HG03139 (cell line): ENCODE measurements at regions not wholly inside any gene's neighbourhood (a gene's known extent, or its start where the extent isn't known, plus 50 kb on each side); places are given as distances from the start of the nearest gene placed in this dataset.

ENCODE experiments used
- ATAC-seq: cut with Tn5 transposase; IDR thresholded peaks from one replicate; pipeline ENCODE4 v1.9.1; 2021; ENCODE audit not compliant: unreplicated experiment

DNA sequence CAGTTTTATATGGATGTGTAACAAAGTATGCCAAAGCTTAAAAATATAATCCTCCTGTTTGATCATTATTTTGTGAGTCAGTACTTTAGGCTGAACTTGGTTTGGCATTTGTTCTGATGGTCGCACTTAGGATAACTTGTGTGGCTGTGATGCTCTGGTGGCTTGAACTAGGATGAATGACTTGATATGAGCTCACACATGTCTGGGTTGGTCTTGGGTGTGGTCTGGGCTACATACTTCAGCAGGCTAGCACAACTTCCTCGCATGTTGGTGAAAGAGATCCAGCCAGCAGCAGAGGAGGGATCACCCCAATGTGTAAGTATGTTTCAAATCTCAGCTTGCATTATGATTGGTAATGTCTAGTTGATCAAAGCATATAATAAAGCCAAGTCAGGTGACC lies 969.1 kb upstream of the PCDH9 start:
- no peak for ATAC-seq

DNA sequence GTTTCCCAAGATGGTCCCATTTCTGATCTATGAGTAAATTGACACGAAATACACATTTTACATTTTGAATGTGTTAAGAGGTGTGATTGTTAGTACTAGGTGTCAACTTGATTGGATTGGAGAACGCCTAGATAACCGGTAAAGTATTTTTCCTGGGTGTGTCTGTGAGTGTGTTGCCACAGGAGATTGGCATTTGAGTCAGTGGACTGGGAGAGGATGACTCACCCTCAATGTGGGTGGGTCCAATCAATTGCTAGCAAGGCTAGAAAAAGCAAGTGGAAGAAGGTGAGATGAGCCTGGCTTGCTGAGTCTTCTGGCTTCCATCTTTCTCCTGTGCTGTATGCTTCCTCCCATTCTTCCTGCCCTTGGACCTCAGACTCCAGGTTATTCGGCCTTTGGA lies 960.7 kb upstream of the PCDH9 start:
- ATAC-seq, result no peak

DNA sequence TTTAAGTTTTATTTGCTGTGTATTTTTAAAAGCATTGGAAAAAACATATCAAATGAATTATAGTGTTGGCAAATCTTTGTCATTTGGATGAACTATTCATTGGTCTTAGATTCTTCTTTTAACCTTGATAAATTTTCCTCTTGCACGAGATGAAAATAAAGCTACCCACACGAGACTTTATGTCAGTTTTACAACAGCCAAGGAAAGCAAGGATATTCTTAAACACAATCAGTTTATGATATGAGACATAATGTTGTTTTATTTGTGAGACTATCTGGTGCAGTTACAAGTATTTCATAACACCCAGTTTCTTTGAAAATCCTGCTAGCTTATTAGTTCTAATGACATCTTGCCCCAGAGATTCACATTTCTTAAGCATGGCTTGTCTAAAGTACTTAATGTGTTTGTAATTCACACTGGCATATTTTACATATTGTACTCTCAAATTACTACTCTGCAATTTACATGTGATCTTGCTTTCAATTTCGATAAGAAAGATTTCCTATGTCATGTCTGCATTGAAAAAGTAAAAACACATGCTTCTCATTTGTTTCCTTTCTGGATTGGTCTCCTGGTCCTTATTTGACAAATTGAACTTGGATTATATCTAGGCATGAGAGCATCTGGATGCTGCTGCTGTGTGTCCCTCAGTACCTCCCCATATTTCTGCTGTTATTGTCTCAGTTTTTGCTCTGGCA lies 955.5 kb upstream of the PCDH9 start:
- ATAC-seq, result no peak

DNA sequence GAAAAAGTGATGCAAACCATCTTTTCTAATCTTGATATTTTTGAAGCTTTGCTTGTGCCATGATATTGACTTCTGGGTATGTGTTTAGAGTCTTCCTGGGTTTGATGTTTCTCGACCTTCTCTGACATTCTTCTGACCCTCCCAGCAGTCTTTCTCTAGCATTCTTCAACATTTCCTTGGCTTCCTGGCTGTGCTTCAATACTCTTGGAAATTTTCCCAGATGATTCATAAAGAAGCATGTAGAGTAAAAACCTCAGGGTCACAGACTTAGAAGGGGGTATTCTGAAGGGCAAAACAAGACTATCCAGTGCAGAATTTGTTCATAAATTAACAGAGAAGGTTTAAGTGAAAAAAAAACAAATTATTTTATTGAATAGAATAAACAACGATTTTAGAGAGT lies 946.3 kb upstream of the PCDH9 start:
- ATAC-seq, result no peak

DNA sequence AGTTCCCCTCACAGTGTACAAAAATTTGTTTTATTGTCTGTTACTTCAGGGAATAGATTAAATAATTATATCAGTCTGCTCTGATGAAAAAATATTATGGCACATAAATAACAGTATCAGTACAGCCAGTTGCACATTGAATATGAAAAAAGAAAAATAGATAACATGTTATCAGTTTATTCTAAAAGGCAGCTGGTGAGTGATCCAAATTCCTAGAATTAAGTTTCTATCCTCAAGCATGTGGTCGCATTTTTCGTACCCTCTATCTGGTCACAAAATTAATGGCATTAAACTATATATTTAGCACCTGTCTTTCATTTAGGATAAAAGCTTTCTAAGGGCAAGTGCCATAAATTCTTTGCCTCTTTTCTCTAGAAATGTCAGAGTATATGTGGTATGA lies 944.8 kb upstream of the PCDH9 start:
- ATAC-seq, result no peak

DNA sequence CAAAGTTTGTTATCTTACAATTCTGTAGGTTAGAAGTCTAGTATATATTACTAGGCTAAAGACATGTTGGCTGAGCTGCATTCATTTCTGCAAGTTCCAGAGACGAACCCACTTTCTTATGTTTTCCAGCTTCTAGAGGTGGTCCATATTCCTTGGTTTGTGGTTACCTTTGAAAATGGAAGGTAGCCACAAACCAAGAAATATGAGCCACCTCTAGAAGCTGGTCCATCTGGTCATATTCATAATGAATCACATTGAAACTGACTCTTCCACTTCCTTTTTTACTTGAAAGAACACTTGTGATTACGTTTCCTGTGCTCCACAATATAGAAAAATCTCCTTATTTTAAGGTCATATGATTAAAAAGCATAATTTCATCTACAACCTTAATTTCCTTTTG lies 943.0 kb upstream of the PCDH9 start:
- no peak for ATAC-seq

DNA sequence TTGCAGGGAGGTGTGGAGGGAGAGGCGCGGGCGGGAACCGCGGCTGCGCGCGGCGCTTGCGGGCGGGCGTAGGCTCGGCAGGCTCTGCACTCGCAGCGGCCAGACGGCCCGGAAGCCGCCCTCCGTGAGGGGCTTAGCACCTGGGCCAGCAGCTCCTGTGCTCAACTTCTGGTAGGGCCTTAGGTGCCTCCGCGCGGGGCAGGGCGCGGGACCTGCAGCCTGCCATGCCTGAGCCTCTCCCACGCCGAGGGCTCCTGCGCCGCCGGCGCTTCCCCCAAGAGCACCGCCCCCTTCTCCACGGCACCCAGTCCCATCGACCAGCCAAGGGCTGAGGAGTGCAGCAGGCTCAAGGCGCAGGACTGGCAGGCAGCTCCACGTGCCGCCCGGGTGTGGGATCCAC lies 940.8 kb upstream of the PCDH9 start:
- no peak for ATAC-seq

DNA sequence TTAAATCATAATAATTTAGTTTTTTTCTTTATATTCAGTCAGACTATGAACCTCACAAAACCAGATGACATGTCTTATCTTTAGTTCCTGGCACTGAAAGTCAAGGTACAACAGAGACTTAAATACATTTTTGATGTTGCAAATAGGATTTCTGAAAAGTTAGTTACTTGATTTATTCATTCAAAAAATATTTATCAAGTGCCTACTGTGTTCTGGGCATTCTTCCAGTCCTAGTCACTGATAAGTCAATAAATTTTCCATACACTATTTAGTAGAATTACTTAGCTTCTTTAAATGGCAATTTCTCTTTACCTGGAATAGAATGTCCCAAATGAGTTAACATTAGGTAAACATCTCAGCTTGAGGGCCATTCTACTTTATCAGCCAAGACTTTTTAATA lies 938.3 kb upstream of the PCDH9 start:
- ATAC-seq, result no peak

DNA sequence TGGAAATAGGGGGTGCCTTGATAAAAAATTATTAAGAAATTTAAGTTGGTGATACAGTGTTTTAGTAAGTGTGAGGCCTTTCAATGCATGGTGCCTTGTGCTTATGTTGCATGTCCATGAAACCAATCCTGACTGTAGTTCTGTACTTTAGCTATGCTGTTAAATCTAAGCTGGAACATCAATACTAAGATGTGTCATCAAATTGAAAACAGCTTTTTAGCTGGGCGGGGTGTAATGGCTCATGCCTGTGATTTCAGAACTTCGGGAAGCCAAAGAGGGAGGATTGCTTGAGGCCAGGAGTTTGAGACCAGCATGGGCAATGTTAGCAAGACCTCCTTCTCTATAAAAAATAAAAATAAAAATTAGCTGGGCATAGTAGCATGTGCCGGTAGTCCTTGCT lies 930.3 kb upstream of the PCDH9 start:
- ATAC-seq, result no peak

DNA sequence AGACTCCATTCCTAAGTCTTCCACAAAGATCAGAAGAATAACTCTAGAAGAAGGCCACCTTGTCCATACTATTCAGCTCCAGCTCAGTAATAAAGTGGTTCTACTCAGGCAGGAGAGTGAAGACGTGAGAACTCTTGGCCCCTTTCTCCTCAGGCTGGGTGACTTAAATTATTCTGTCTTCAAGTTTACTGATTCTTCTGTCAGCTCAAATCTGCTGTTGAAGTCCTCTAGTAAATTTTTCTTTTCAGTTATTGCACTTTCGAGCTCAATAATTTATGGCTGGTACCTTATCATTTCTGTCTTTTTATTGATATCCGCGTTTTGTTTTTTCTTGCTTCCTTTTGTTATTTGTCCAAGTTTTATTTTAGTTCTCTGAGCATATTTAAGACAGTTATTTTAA lies 922.3 kb upstream of the PCDH9 start:
- ATAC-seq, result no peak

DNA sequence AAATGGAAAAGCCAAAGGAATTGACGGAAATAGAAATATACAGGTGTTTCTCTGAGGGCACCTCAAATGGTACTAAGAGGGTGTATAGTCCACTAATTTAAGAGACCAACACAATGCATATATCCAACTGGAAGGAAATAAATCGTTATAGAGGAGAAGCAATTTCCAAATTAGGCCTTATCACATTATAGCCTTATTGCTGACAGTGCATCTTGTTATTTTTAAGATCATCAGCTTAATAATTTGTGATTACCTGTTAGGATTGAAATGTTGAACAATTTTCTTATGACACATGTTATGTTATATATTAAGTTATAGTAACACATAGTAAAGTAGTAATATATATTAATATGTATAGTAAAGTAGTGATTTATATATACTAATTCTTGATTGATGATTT lies 915.7 kb upstream of the PCDH9 start:
- ATAC-seq, result no peak

DNA sequence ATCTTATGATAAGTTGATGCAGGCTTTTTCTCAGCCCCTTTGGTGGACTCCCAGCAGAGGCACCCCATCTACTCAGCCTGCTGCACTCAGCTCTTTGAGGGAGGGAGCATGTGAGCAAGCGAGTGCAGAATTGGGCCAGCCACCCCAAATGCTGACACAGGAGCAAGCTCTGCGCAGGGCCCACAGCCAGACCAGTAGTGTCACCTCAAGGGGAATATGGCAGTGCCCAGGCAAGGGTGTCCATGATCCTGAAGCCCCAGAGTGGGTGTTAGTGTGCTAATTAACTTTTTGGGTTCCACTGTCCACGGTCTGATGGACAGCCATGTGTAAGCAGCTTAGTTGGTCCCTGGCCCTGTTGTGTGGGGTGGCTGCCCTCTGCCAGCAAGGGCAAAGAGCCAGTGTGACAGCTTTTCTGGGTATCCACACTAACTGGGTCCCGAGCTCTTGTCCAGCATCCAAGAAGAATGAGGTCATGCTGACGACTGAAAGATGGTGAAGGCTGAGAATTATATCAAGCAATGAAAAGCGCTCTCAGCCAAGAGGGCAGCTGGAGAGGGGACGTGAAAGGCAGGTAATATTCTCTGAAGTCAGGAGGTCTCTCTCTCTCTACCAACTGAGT lies 898.3 kb upstream of the PCDH9 start:
- no peak for ATAC-seq

DNA sequence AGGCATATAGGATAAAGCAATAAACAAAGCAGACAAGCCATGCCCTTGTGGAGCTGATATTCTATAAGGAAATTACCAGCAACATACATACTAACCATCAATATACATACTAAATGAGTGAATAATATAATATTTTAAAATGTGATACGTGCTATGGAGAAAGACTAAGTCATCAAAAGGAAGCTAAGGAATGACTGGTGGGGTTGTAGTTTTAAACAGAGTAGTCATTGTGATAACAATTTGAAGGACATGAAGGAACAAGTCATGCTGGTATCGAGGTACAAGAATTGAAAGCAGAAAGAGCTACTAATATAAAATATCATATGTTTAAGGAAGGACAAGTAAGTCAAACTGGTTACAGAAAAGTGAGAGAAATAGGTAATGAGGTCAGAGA lies 894.9 kb upstream of the PCDH9 start:
- no peak for ATAC-seq

DNA sequence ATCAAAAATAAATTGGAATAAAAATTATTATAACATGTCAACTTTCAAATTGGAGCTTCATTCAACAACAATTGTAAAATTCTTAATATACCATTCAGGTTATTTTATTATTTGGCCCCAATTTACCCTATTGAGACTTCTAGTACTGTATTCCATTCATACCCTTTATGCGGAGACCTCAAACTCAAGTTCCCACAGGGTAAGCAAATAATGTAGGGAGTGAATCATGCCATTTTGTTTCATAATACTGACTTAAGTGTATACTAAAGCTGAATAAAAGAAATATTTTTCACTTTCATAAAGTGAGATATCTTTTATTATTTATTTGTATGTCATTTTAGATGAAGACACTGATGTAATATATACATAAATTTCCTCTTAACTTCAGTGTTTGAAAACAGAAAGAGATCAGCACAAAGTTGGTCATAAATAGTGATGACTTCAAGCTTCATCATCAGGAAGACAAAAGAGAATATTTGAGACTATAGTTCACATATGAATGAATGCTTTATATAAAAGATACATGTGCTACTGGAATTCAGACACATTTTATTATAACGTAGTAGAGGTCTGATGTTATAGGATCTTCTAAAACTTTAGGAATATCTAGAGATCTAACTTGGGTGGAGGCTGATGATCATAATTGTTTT lies 894.4 kb upstream of the PCDH9 start:
- ATAC-seq, result no peak

DNA sequence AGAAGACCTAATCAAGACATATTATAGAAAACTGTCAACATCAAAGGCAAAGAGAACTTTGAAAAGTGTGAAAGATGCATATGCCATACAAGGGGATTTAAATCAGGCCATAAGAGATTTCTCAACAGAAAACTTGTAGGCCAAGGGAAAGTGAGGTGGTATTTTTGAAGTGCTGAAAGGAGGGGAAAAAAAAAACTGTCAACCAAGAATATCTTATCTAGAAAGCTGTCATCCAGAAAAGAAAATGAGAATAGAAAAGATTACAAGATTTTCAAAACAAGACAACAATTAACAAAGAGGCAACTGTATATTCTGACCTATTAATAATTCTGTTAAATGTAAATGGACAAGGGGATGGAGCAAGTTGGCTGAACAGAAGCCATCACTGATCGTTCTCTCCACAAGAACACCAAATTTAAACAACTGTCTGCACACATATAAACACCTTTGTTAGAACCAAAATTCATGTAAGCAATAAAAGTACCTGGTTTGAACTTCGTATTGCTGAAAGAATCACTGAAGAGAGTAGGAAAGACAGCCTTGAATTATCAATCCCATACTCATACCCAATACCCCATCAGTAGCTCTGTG lies 880.1 kb upstream of the PCDH9 start:
- ATAC-seq, result no peak

DNA sequence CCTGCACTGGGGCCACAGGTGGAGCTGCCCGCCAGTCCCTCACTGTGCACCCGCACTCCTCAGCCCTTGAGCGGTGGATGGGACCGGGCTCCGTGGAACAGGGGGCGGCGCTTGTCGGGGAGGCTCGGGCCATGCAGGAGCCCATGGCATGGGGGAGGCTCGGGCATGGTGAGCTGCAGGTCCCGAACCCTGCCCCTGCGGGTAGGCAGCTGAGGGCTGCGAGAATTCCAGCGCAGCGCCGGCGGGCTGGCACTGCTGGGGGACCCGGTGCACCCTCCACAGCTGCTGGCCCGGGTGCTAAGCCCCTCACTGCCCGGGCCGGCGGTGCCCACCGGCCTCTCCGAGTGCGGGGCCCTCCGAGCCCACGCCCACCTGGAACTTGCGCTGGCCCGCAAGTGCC lies 877.5 kb upstream of the PCDH9 start:
- no peak for ATAC-seq

DNA sequence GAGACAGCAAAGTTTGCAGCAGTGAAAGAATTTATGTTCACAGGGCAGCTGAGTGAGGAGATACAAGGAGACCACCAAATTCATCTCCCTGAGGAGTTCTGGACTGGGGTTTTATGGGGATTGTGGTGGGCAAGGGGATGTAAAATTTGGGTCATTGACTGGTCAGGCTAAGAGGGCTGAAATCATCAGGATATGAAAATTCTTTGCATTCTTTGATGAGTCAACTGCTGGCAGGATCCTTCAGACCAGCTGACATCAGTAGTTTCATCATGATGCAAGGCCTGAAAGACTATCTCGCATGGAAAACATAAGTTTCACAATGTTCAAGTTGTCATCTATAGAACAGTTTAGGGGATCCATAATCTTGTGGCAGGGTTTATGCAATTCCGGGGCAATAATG lies 869.5 kb upstream of the PCDH9 start:
- ATAC-seq, result no peak

DNA sequence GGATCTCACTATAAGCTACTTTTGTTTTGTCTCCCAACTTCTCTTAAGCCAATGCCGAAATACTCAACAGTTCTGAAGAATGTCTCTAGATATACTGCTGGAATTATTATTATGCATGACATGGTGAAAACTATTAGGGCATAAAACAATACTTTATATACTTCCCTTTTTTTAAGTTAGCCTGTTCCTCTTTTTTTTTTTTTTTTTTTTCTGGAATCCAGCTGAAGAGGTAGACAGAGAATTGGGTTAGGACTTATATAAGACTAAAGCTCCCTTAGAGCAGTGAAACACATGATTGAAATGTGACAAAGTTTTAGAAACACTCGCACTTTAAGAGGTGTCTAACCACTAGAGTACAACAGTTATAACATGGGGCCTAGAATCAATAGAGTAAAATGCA lies 850.9 kb upstream of the PCDH9 start:
- no peak for ATAC-seq

DNA sequence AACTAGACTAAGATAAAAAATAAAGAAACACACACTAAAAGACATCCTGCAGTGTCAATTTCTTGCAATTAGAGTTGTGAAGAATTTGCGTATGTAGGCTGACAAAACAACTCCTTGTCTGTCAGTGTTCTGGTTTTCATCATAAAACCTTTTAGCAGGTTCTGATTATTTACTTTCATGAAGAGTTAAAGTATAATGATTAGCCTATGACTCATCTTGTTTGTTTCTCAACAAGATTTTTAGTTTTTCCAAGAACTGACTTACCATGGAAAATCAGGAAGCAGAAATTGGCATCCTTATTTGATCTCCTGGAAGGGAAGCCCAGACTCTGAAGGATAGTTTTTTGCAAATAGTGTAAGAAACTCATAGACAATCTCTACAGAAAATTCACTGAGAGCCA lies 848.7 kb upstream of the PCDH9 start:
- ATAC-seq, result no peak

DNA sequence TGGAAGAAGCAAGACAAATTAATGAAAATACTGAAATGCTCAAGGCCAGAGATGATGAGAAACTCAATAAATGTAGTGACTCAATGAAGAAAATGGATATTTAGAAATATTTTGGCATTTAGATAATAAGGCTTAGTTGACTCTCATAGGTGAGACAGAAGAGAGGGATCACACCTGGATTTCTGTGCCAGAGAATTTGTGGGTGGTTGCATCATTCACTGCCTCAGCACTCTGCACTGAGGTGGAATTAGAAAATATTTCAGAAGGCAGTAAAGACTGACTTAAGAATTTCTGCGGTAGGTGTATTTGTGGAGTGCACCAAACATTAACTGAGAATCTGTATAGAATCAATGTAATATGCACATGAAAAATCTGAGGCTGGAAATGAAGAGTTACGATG lies 848.3 kb upstream of the PCDH9 start:
- ATAC-seq, result no peak

DNA sequence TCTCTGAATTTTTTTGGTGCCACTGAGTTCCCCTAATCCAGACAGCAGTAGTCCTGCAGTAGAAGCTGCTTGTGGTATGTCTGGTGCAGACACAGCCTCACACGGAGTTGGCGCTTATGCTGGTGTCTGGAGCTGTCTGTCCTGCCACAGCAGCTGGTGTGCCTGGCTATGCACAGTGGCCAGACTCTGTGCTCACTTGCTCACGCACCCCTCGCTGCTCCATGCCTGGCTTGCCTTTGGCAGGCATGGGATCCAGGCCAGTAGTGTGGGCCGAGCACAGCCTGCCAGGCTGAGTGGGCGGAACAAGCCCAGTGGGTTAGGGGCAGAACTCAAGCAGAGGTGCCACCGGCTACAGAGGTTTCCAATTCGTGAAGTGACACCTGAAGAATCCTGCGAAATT lies 845.9 kb upstream of the PCDH9 start:
- ATAC-seq, result no peak

DNA sequence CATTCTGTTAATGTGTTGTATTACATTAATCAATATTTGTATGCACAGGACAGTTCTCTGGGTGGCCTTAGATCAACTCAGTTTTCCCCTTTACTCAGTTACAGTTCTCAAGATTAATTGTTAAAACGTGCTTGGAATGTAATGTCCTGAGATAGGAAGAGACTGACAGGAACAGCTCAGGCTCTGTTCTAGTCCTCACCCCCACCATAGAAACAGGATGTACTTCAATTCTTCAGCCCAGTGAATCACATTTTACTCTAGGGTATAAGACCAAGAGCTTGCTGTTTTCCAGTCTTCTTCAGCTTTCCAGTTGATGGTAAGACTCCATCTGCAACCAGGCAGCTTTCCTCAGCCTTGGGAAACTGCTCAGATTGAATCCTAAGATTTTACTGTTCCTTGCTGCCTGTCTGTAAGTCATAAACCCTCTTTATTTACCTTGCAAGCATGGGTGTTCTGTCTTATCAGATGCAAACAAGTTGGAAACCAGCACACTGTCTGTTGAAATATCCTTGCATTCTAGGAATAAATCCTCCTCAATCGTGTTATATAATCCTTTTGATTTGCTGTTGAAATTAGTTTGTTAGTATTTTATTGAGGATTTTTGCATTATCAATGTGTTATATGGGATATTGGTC lies 836.9 kb upstream of the PCDH9 start:
- ATAC-seq, result no peak
